ENCODE measurements at regions not wholly inside any gene's neighbourhood (a gene's known extent, or its start where the extent isn't known, plus 50 kb on each side); places are given as distances from the start of the nearest gene placed in this dataset.

DNA sequence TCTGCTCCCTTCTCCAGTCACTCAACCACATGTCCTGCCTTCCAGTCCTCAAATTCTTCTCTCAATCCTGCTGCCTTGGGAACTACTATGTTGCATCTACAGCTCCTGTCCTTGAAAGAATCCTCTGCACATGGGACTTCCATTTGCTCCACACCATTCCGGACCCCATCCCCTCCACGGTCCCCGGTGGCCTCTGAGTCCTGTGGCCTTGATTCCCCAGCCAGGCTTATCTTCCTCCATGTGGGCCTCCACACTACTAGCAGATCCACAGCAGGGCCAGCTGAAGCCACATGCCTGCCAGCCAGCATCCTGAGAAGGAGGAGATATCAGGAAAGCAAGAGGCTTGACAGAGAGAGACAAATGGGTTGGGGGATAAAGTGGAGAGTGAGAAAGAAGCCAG, 1323.8 kb downstream of the UQCRFS1 start:
- Histone ChIP-seq H3K14ac (ENCODE audit: low read length) (no peak overlapping the region), H2BK15ac (ENCODE audit: low read length) (no peak overlapping the region), H3K79me1 (ENCODE audit: low read depth, low read length) (no peaks in the 10 kb centered on the region), H3K9ac (ENCODE audit: low read depth, low read length, poor library complexity) (no peak overlapping the region), H3K4me2 (ENCODE audit: insufficient read depth, low read length, poor library complexity, severe bottlenecking) (no peak overlapping the region), H2AK5ac (ENCODE audit: low read depth, low read length) (no peak overlapping the region), H4K91ac (ENCODE audit: low read depth, low read length, poor library complexity) (no peak overlapping the region), H3K4ac (ENCODE audit: low read length) (no peak overlapping the region), H3K36me3 (replicated peaks in 1 of 2; ENCODE audit: control insufficient read depth in 2 of 2, insufficient read depth in 2 of 2, low read length in 2 of 2) (no peaks in the 10 kb centered on the region), H2BK5ac (ENCODE audit: low read length) (no peak overlapping the region), H2BK12ac (ENCODE audit: low read length) (no peak overlapping the region), H4K8ac (ENCODE audit: low read depth, low read length) (no peak overlapping the region), H3K18ac (ENCODE audit: low read length) (no peak overlapping the region), H3K23ac (ENCODE audit: low read depth, low read length, poor library complexity) (no peak overlapping the region), H2BK120ac (ENCODE audit: low read depth, low read length) (no peak overlapping the region), H3K4me1 (ENCODE audit: control insufficient read depth in 2 of 2, insufficient read depth in 1 of 2, low read depth in 1 of 2, low read length in 2 of 2) (no peaks in the 10 kb centered on the region), H3K27ac (replicated peaks; ENCODE audit: low read length) (no peak overlapping the region), H3K4me3 (ENCODE audit: low read length in 2 of 2) (no peak overlapping the region), H2AFZ (ENCODE audit: low read length) (no peak overlapping the region), H3K9me3 (replicated peaks in 1 of 2; ENCODE audit: control insufficient read depth in 2 of 2, insufficient read depth in 1 of 2, low read depth in 1 of 2, low read length in 2 of 2) (peaks cover 0 to 54% of the 10 kb centered on the region in 2 donors), H3K27me3 (ENCODE audit: control insufficient read depth in 3 of 3, insufficient read depth in 3 of 3, low read depth in 1 of 3, low read length in 3 of 3) (no peaks in the 10 kb centered on the region)
- no CpG with 5 or more reads among the region's 3 CpGs for WGBS, 2 donors (ENCODE audit: extremely low coverage in 2 of 2, insufficient read length in 2 of 2, insufficient replicate concordance in 1 of 2)
- DNase-seq (ENCODE audit: low spot score) = no peak

DNA sequence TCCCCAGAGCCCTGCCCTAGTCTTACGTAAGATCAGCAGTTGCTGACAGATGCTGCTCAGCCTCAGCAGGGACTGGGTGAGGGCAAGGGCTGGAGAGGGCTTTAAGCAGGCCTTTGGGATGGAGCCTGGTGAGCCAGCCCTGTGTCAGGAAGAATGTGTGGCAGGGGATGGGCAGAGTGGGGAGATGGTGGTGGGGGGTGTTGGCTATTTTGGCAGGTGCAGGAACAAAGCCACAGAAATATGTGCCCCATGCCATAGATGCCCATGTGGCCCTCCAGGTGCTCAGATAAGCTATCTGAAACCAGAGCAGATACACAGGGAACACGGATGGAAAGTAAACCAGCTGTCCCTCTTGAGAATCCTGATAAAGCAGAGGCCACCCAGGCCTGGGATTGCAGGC, 1325.0 kb downstream of the UQCRFS1 start:
- H4K91ac ChIP-seq (ENCODE audit: low read depth, low read length, poor library complexity) = no peak overlapping the region
- no peak overlapping the region for H3K14ac ChIP-seq (ENCODE audit: low read length)
- H3K9me3 ChIP-seq (replicated peaks in 1 of 2; ENCODE audit: control insufficient read depth in 2 of 2, insufficient read depth in 1 of 2, low read depth in 1 of 2, low read length in 2 of 2) = peaks cover 0 to 51% of the 10 kb centered on the region in 2 donors
- no peaks in the 10 kb centered on the region for H3K79me1 ChIP-seq (ENCODE audit: low read depth, low read length)
- no peak overlapping the region for H2AFZ ChIP-seq (ENCODE audit: low read length)
- H2AK5ac ChIP-seq (ENCODE audit: low read depth, low read length) = no peak overlapping the region
- H3K9ac ChIP-seq (ENCODE audit: low read depth, low read length, poor library complexity) = no peak overlapping the region
- no peaks in the 10 kb centered on the region for H3K27me3 ChIP-seq (ENCODE audit: control insufficient read depth in 3 of 3, insufficient read depth in 3 of 3, low read depth in 1 of 3, low read length in 3 of 3)
- no peak overlapping the region for H2BK120ac ChIP-seq (ENCODE audit: low read depth, low read length)
- no CpG with 5 or more reads among the region's 2 CpGs for whole genome bisulfite sequencing, 2 donors (ENCODE audit: extremely low coverage in 2 of 2, insufficient read length in 2 of 2, insufficient replicate concordance in 1 of 2)
- no peak overlapping the region for H3K4me3 ChIP-seq (ENCODE audit: low read length in 2 of 2)
- no peak overlapping the region for H3K27ac ChIP-seq (replicated peaks; ENCODE audit: low read length)
- no peak overlapping the region for H3K23ac ChIP-seq (ENCODE audit: low read depth, low read length, poor library complexity)
- H2BK12ac ChIP-seq (ENCODE audit: low read length) = no peak overlapping the region
- no peak overlapping the region for H4K8ac ChIP-seq (ENCODE audit: low read depth, low read length)
- H3K4me2 ChIP-seq (ENCODE audit: insufficient read depth, low read length, poor library complexity, severe bottlenecking) = no peak overlapping the region
- H2BK5ac ChIP-seq (ENCODE audit: low read length) = no peak overlapping the region
- no peak overlapping the region for H2BK15ac ChIP-seq (ENCODE audit: low read length)
- no peak for DNase-seq (ENCODE audit: low spot score)
- H3K36me3 ChIP-seq (replicated peaks in 1 of 2; ENCODE audit: control insufficient read depth in 2 of 2, insufficient read depth in 2 of 2, low read length in 2 of 2) = no peaks in the 10 kb centered on the region
- H3K4ac ChIP-seq (ENCODE audit: low read length) = no peak overlapping the region
- H3K4me1 ChIP-seq (ENCODE audit: control insufficient read depth in 2 of 2, insufficient read depth in 1 of 2, low read depth in 1 of 2, low read length in 2 of 2) = no peaks in the 10 kb centered on the region
- no peak overlapping the region for H3K18ac ChIP-seq (ENCODE audit: low read length)

DNA sequence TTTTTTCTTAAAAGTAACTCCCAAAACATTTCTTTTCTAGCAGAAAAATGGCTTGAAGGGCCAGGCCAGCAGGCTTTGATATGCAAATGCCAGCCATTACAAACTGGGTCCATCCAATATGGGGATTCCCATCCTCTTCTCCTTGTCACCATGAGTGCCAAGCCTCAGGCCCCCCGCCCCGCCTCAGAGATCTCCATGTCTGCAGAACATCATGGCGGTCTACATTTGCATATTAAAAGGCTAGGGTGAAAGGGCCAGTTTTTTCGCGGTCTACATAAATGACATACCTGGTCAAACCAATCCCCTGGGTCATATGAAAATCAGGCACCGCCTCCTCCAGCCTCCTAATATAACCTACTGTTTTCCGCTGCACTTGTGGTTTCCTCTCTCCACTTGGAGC, 1327.6 kb downstream of the UQCRFS1 start:
- H4K91ac ChIP-seq (ENCODE audit: low read depth, low read length, poor library complexity) = no peak overlapping the region
- H2AK5ac ChIP-seq (ENCODE audit: low read depth, low read length) = no peak overlapping the region
- H3K4me2 ChIP-seq (ENCODE audit: insufficient read depth, low read length, poor library complexity, severe bottlenecking) = no peak overlapping the region
- no peak overlapping the region for H3K4ac ChIP-seq (ENCODE audit: low read length)
- no CpG with 5 or more reads among the region's 7 CpGs for WGBS, 2 donors (ENCODE audit: extremely low coverage in 2 of 2, insufficient read length in 2 of 2, insufficient replicate concordance in 1 of 2)
- DNase-seq (ENCODE audit: low spot score) = no peak
- H3K23ac ChIP-seq (ENCODE audit: low read depth, low read length, poor library complexity) = no peak overlapping the region
- no peak overlapping the region for H3K4me3 ChIP-seq (ENCODE audit: low read length in 2 of 2)
- H3K36me3 ChIP-seq (replicated peaks in 1 of 2; ENCODE audit: control insufficient read depth in 2 of 2, insufficient read depth in 2 of 2, low read length in 2 of 2) = no peaks in the 10 kb centered on the region
- H2BK5ac ChIP-seq (ENCODE audit: low read length) = no peak overlapping the region
- no peak overlapping the region for H2AFZ ChIP-seq (ENCODE audit: low read length)
- H3K4me1 ChIP-seq (ENCODE audit: control insufficient read depth in 2 of 2, insufficient read depth in 1 of 2, low read depth in 1 of 2, low read length in 2 of 2) = no peaks in the 10 kb centered on the region
- H3K27me3 ChIP-seq (ENCODE audit: control insufficient read depth in 3 of 3, insufficient read depth in 3 of 3, low read depth in 1 of 3, low read length in 3 of 3) = no peaks in the 10 kb centered on the region
- H3K18ac ChIP-seq (ENCODE audit: low read length) = no peak overlapping the region
- H3K79me1 ChIP-seq (ENCODE audit: low read depth, low read length) = no peaks in the 10 kb centered on the region
- H3K9ac ChIP-seq (ENCODE audit: low read depth, low read length, poor library complexity) = no peak overlapping the region
- no peak overlapping the region for H2BK15ac ChIP-seq (ENCODE audit: low read length)
- no peak overlapping the region for H3K14ac ChIP-seq (ENCODE audit: low read length)
- H2BK120ac ChIP-seq (ENCODE audit: low read depth, low read length) = no peak overlapping the region
- H3K9me3 ChIP-seq (replicated peaks in 1 of 2; ENCODE audit: control insufficient read depth in 2 of 2, insufficient read depth in 1 of 2, low read depth in 1 of 2, low read length in 2 of 2) = peaks cover 0 to 34% of the 10 kb centered on the region in 2 donors
- H3K27ac ChIP-seq (replicated peaks; ENCODE audit: low read length) = no peak overlapping the region
- H2BK12ac ChIP-seq (ENCODE audit: low read length) = no peak overlapping the region
- H4K8ac ChIP-seq (ENCODE audit: low read depth, low read length) = no peak overlapping the region

DNA sequence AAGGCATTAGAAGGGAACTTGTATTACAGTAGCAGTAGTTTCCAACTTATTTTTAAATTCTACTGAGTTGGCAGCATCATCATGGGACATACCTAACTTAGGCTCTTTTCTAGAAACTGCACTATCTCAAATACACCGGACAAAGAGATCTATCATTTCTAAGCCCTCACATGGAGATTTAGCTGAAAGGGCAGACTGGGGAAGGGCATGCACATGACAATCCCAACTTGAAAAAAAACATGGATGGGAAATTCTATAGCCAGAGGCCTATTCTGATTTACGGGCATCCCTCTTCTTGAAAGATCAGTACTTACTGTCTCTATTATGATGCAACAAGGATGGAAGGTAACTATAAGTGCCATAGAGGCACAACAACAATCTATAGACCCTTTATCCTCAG, 1328.6 kb downstream of the UQCRFS1 start:
- Histone ChIP-seq H3K27ac (replicated peaks; ENCODE audit: low read length) (no peak overlapping the region), H2BK15ac (ENCODE audit: low read length) (no peak overlapping the region), H3K4me3 (ENCODE audit: low read length in 2 of 2) (no peak overlapping the region), H3K14ac (ENCODE audit: low read length) (no peak overlapping the region), H4K91ac (ENCODE audit: low read depth, low read length, poor library complexity) (no peak overlapping the region), H3K23ac (ENCODE audit: low read depth, low read length, poor library complexity) (no peak overlapping the region), H2BK12ac (ENCODE audit: low read length) (no peak overlapping the region), H3K4me2 (ENCODE audit: insufficient read depth, low read length, poor library complexity, severe bottlenecking) (no peak overlapping the region), H2BK5ac (ENCODE audit: low read length) (no peak overlapping the region), H3K79me1 (ENCODE audit: low read depth, low read length) (no peaks in the 10 kb centered on the region), H3K9ac (ENCODE audit: low read depth, low read length, poor library complexity) (no peak overlapping the region), H3K4ac (ENCODE audit: low read length) (no peak overlapping the region), H3K36me3 (replicated peaks in 1 of 2; ENCODE audit: control insufficient read depth in 2 of 2, insufficient read depth in 2 of 2, low read length in 2 of 2) (no peaks in the 10 kb centered on the region), H2AFZ (ENCODE audit: low read length) (no peak overlapping the region), H2AK5ac (ENCODE audit: low read depth, low read length) (no peak overlapping the region), H2BK120ac (ENCODE audit: low read depth, low read length) (no peak overlapping the region), H3K9me3 (replicated peaks in 1 of 2; ENCODE audit: control insufficient read depth in 2 of 2, insufficient read depth in 1 of 2, low read depth in 1 of 2, low read length in 2 of 2) (peaks cover 0 to 27% of the 10 kb centered on the region in 2 donors), H3K4me1 (ENCODE audit: control insufficient read depth in 2 of 2, insufficient read depth in 1 of 2, low read depth in 1 of 2, low read length in 2 of 2) (no peaks in the 10 kb centered on the region), H3K18ac (ENCODE audit: low read length) (no peak overlapping the region), H4K8ac (ENCODE audit: low read depth, low read length) (no peak overlapping the region), H3K27me3 (ENCODE audit: control insufficient read depth in 3 of 3, insufficient read depth in 3 of 3, low read depth in 1 of 3, low read length in 3 of 3) (no peaks in the 10 kb centered on the region)
- WGBS, 2 donors (ENCODE audit: extremely low coverage in 2 of 2, insufficient read length in 2 of 2, insufficient replicate concordance in 1 of 2) = no CpG with 5 or more reads among the region's 2 CpGs
- DNase-seq (ENCODE audit: low spot score) = no peak

All from neuronal stem cell (in vitro differentiated cells).